IMR-90 (cell line): ENCODE measurements at regions not wholly inside any gene's neighbourhood (a gene's known extent, or its start where the extent isn't known, plus 50 kb on each side); places are given as distances from the start of the nearest gene placed in this dataset.

Experiments used
- ATAC-seq: fragments of 200-7000 bp; cut with Tn5 transposase; 2 replicates; pipeline ENCODE4 v1.9.1; 2020; ENCODE audit warnings: low read depth, mild to moderate bottlenecking, moderate library complexity
- BruUV-seq: library from RNA; stranded (reverse); fragments of 400-500 nt; replicated peaks from 2 replicates; lab custom pipeline; 2021; lab: Mats Ljungman, UMichigan
- CTCF ChIA-PET: fragments of 300-600 bp; formaldehyde crosslinking; extraction: SDS; loops from one replicate; lab custom pipeline; 2021; ENCODE audit warnings: antibody characterized with exemption; lab: Yijun Ruan, JAX
- POLR2A ChIA-PET: fragments of 300-600 bp; sonication (Branson Sonifier 250); formaldehyde crosslinking; loops from one replicate; lab custom pipeline; 2022; ENCODE audit warnings: antibody characterized with exemption; ENCODE audit not compliant: unreplicated experiment; lab: Charles Lee
- DNase-seq: peaks from one replicate; pipeline ENCODE4 v3.0.0; 2013
- H2AFZ ChIP-seq: replicated peaks from 2 replicates; pipeline ENCODE3; 2013; ENCODE audit warnings: low read length, mild to moderate bottlenecking; ENCODE audit not compliant: poor library complexity
- H2AK5ac ChIP-seq: 2 replicates; pipeline ENCODE4 v1.6.1; 2013; ENCODE audit warnings: low read depth, low read length, inconsistent platforms
- H2AK9ac ChIP-seq: replicated peaks from 2 replicates; pipeline ENCODE3; 2013; ENCODE audit warnings: mild to moderate bottlenecking, low read depth, low read length, moderate library complexity; ENCODE audit not compliant: poor library complexity
- H2BK120ac ChIP-seq: 2 replicates; pipeline ENCODE4 v1.6.1; 2013; ENCODE audit warnings: low read depth, low read length, inconsistent platforms
- H2BK15ac ChIP-seq: 3 replicates; pipeline ENCODE4 v1.6.1; 2013; ENCODE audit warnings: low read depth, low read length, inconsistent platforms
- H2BK20ac ChIP-seq: 2 replicates; pipeline ENCODE4 v1.6.1; 2013; ENCODE audit warnings: low read depth, mild to moderate bottlenecking, inconsistent platforms, low read length, moderate library complexity
- H2BK5ac ChIP-seq: 2 replicates; pipeline ENCODE4 v1.6.1; 2013; ENCODE audit warnings: mild to moderate bottlenecking, low read depth, low read length, inconsistent platforms; ENCODE audit not compliant: poor library complexity, severe bottlenecking
- H3K14ac ChIP-seq: replicated peaks from 2 replicates; pipeline ENCODE4 v1.6.1; 2013; ENCODE audit warnings: low read depth, low read length, inconsistent platforms
- H3K18ac ChIP-seq: 2 replicates; pipeline ENCODE4 v1.6.1; 2013; ENCODE audit warnings: low read depth, low read length, control low read depth
- H3K23ac ChIP-seq: 2 replicates; pipeline ENCODE4 v1.6.1; 2013; ENCODE audit warnings: low read depth, low read length, inconsistent platforms
- H3K27ac ChIP-seq: 2 replicates; pipeline ENCODE4 v1.5.1; 2013; ENCODE audit warnings: mild to moderate bottlenecking, control low read depth, low read length; ENCODE audit not compliant: insufficient read depth
- H3K27me3 ChIP-seq: 2 replicates; pipeline ENCODE4 v1.6.1; 2013; ENCODE audit warnings: low read length; ENCODE audit not compliant: control insufficient read depth, insufficient read depth
- H3K36me3 ChIP-seq: 2 replicates; pipeline ENCODE4 v1.6.1; 2013; ENCODE audit warnings: low read length, mixed read lengths; ENCODE audit not compliant: control insufficient read depth, insufficient read depth
- H3K4ac ChIP-seq: 2 replicates; pipeline ENCODE4 v1.6.1; 2013; ENCODE audit warnings: low read depth, low read length, inconsistent platforms
- H3K4me1 ChIP-seq: 2 replicates; pipeline ENCODE4 v1.6.1; 2013; ENCODE audit warnings: low read length, mixed read lengths; ENCODE audit not compliant: control insufficient read depth, insufficient read depth
- H3K4me2 ChIP-seq: 2 replicates; pipeline ENCODE4 v1.6.1; 2013; ENCODE audit warnings: low read depth, mild to moderate bottlenecking, control low read depth, low read length, moderate library complexity
- H3K4me3 ChIP-seq: 2 replicates; pipeline ENCODE4 v1.5.1; 2013; ENCODE audit warnings: low read depth, mild to moderate bottlenecking, control low read depth, low read length, moderate library complexity; ENCODE audit not compliant: insufficient read depth
- H3K56ac ChIP-seq: 2 replicates; pipeline ENCODE4 v1.6.1; 2013; ENCODE audit warnings: low read length, inconsistent platforms; ENCODE audit not compliant: insufficient read depth; ENCODE audit errors: extremely low read depth
- H3K79me1 ChIP-seq, 2 experiments: 2 replicates each; pipeline ENCODE4 v1.6.1; 2013; ENCODE audit warnings: low read length in 2 of 2, inconsistent platforms in 1 of 2, low read depth in 1 of 2
- H3K9ac ChIP-seq: 2 replicates; pipeline ENCODE4 v1.6.1; 2013; ENCODE audit warnings: low read depth, low read length, control low read depth
- H3K9me1 ChIP-seq: 2 replicates; pipeline ENCODE4 v1.6.1; 2013; ENCODE audit warnings: low read length, inconsistent platforms; ENCODE audit not compliant: insufficient read depth
- H3K9me3 ChIP-seq: 2 replicates; pipeline ENCODE4 v1.6.1; 2013; ENCODE audit warnings: low read length; ENCODE audit not compliant: control insufficient read depth, insufficient read depth
- H4K20me1 ChIP-seq: 2 replicates; pipeline ENCODE4 v1.6.1; 2013; ENCODE audit warnings: low read length, inconsistent platforms; ENCODE audit not compliant: insufficient read depth
- H4K5ac ChIP-seq: 2 replicates; pipeline ENCODE4 v1.6.1; 2013; ENCODE audit warnings: mild to moderate bottlenecking, low read depth, low read length, control low read depth
- H4K8ac ChIP-seq, 2 experiments: 2 replicates each; pipeline ENCODE4 v1.6.1; 2013; ENCODE audit warnings: low read depth in 2 of 2, low read length in 2 of 2, control low read depth in 1 of 2, inconsistent platforms in 1 of 2
- H4K91ac ChIP-seq: 2 replicates; pipeline ENCODE4 v1.6.1; 2013; ENCODE audit warnings: low read depth, low read length, inconsistent platforms; ENCODE audit not compliant: insufficient read depth
- CEBPB ChIP-seq: IDR thresholded peaks from 2 replicates; pipeline ENCODE4 v1.6.1; 2012; ENCODE audit warnings: low read depth, low read length, improper control_type of control experiment
- CHD1 ChIP-seq: IDR thresholded peaks from 2 replicates; pipeline ENCODE4 v1.6.1; 2012; ENCODE audit warnings: low read depth, low read length, improper control_type of control experiment
- FOS ChIP-seq: fragments of 150-350 bp; IDR thresholded peaks from 2 replicates; pipeline ENCODE4 v1.6.1; 2016; ENCODE audit warnings: low read depth, low read length
- MAFK ChIP-seq: IDR thresholded peaks from 2 replicates; pipeline ENCODE4 v1.6.1; 2012; ENCODE audit warnings: low read depth, low read length, improper control_type of control experiment
- MAZ ChIP-seq: IDR thresholded peaks from 2 replicates; pipeline ENCODE4 v1.6.1; 2012; ENCODE audit warnings: low read depth, mild to moderate bottlenecking, low read length, improper control_type of control experiment, moderate library complexity, borderline replicate concordance
- MXI1 ChIP-seq: IDR thresholded peaks from 2 replicates; pipeline ENCODE4 v1.6.1; 2012; ENCODE audit warnings: low read depth, mild to moderate bottlenecking, low read length, moderate library complexity, borderline replicate concordance
- NFE2L2 ChIP-seq: fragments of 150-350 bp; IDR thresholded peaks from 2 replicates; pipeline ENCODE4 v1.6.1; 2016; ENCODE audit warnings: low read depth, mild to moderate bottlenecking, low read length
- RAD21 ChIP-seq: IDR thresholded peaks from 2 replicates; pipeline ENCODE4 v1.6.1; 2012; ENCODE audit warnings: low read length, improper control_type of control experiment
- RCOR1 ChIP-seq: IDR thresholded peaks from 2 replicates; pipeline ENCODE4 v1.6.1; 2012; ENCODE audit warnings: mild to moderate bottlenecking, low read length, improper control_type of control experiment; ENCODE audit not compliant: insufficient replicate concordance
- RFX5 ChIP-seq: IDR thresholded peaks from 2 replicates; pipeline ENCODE4 v1.8.0; 2012; ENCODE audit warnings: low read depth, mild to moderate bottlenecking, low read length, moderate library complexity
- SMC3 ChIP-seq: fragments of 150-350 bp; IDR thresholded peaks from 2 replicates; pipeline ENCODE4 v1.6.1; 2016; ENCODE audit warnings: low read depth, mild to moderate bottlenecking, antibody characterized with exemption, low read length, moderate library complexity
- WGBS, 2 experiments: methylation state at CpG; one replicate each; pipeline versions ENCODE4 v1.1.5 to v1.1.7; 2013; ENCODE audit warnings: missing lambda C conversion rate in 2 of 2; ENCODE audit not compliant: insufficient read length in 1 of 2; ENCODE audit errors: extremely low coverage in 2 of 2; 5-methylcytosine and 5-hydroxymethylcytosine counted together
- dilution Hi-C: fragments of 300-500 bp; cut with HindIII; formaldehyde crosslinking; loops from one replicate; pipeline ENCODE4 v1.14.3; 2018; ENCODE audit warnings: low sequenced_read_pairs; ENCODE audit not compliant: unreplicated experiment
- in situ Hi-C: fragments of 300-500 bp; cut with MboI; formaldehyde crosslinking; loops from 3 replicates; pipeline ENCODE4 v1.14.3; 2019; ENCODE audit warnings: low sequenced_read_pairs, inconsistent platforms, mixed read lengths
- intact Hi-C: fragments of 100-400 bp; cut with micrococcal nuclease; formaldehyde crosslinking; loops from 2 replicates; pipeline ENCODE4 v1.10.0; 2022
- TF ChIP-seq, protein P1 (sequence below): fragments of 150-350 bp; IDR thresholded peaks from 2 replicates; pipeline ENCODE4 v1.6.1; 2017; ENCODE audit warnings: mild to moderate bottlenecking, antibody characterized with exemption, low read length, low read depth
- TF ChIP-seq, protein P2 (sequence below): conservative IDR thresholded peaks from 2 replicates; pipeline ENCODE4 v1.5.1; 2012; ENCODE audit warnings: mild to moderate bottlenecking, low read depth, low read length, improper control_type of control experiment
- TF ChIP-seq, protein P3 (sequence below): fragments of 150-350 bp; IDR thresholded peaks from 2 replicates; pipeline ENCODE4 v1.6.1; 2016; ENCODE audit warnings: low read depth, mild to moderate bottlenecking, low read length, moderate library complexity, borderline replicate concordance

DNA sequence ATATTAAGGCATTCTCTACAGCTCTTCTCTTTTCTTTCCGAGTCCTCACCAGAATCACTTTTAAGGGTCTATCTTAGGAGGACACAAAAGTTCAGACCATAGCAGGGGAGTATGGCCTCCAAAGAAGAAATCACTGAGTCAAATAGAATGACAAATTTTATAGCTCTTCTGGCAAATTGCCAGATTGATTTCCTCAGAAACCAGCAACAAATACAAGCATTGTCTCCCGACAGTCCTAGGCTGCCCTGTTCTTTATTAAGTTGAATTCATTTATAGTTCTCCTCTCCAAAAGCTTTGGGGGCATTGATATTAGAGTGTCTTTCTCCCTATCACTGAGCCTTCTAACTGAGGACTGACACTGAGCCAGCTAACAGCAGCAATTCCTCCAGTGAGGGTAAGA lies 156.4 kb upstream of the FRMD6 start:
- Histone ChIP-seq H4K5ac (no peak overlapping the region), H2AK5ac (no peak overlapping the region), H2BK120ac (no peak overlapping the region), H3K9me3 (peaks cover 4% of the 10 kb centered on the region; the same call in 1 of the 2 replicates), H4K8ac (no peak overlapping the region), H3K56ac (no peak overlapping the region), H2BK5ac (no peak overlapping the region), H3K27ac (no peak overlapping the region), H4K20me1 (no peaks in the 10 kb centered on the region), H2AFZ (no peak overlapping the region), H3K36me3 (no peaks in the 10 kb centered on the region), H3K18ac (no peak overlapping the region), H3K23ac (no peak overlapping the region), H4K91ac (no peak overlapping the region), H3K4me1 (peaks cover 8% of the 10 kb centered on the region), H2BK15ac (no peak overlapping the region), H3K14ac (no peak overlapping the region), H2BK20ac (no peak overlapping the region), H3K9me1 (peaks cover 9% of the 10 kb centered on the region; the same call in 1 of the 2 replicates), H3K9ac (no peak overlapping the region), H3K4me2 (no peak overlapping the region), H2AK9ac (no peak overlapping the region), H3K79me1 (no peaks in the 10 kb centered on the region; a peak in 1 of 4 replicates), H3K4ac (no peak overlapping the region), H3K4me3 (no peak overlapping the region), H3K27me3 (no peaks in the 10 kb centered on the region)
- no peak for DNase-seq
- BruUV-seq: no TSS peak
- WGBS, 2 experiments: no CpG with 5 or more reads among the region's 2 CpGs
- ATAC-seq: no peak
- dilution Hi-C loops: no loop called here
- intact Hi-C loops: no loop called here
- in situ Hi-C loops: no loop called here
- TF ChIP-seq, protein P1, sequence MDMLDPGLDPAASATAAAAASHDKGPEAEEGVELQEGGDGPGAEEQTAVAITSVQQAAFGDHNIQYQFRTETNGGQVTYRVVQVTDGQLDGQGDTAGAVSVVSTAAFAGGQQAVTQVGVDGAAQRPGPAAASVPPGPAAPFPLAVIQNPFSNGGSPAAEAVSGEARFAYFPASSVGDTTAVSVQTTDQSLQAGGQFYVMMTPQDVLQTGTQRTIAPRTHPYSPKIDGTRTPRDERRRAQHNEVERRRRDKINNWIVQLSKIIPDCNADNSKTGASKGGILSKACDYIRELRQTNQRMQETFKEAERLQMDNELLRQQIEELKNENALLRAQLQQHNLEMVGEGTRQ: no peak
- TF ChIP-seq, protein P2, sequence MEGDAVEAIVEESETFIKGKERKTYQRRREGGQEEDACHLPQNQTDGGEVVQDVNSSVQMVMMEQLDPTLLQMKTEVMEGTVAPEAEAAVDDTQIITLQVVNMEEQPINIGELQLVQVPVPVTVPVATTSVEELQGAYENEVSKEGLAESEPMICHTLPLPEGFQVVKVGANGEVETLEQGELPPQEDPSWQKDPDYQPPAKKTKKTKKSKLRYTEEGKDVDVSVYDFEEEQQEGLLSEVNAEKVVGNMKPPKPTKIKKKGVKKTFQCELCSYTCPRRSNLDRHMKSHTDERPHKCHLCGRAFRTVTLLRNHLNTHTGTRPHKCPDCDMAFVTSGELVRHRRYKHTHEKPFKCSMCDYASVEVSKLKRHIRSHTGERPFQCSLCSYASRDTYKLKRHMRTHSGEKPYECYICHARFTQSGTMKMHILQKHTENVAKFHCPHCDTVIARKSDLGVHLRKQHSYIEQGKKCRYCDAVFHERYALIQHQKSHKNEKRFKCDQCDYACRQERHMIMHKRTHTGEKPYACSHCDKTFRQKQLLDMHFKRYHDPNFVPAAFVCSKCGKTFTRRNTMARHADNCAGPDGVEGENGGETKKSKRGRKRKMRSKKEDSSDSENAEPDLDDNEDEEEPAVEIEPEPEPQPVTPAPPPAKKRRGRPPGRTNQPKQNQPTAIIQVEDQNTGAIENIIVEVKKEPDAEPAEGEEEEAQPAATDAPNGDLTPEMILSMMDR: no peak
- TF ChIP-seq, protein P3, sequence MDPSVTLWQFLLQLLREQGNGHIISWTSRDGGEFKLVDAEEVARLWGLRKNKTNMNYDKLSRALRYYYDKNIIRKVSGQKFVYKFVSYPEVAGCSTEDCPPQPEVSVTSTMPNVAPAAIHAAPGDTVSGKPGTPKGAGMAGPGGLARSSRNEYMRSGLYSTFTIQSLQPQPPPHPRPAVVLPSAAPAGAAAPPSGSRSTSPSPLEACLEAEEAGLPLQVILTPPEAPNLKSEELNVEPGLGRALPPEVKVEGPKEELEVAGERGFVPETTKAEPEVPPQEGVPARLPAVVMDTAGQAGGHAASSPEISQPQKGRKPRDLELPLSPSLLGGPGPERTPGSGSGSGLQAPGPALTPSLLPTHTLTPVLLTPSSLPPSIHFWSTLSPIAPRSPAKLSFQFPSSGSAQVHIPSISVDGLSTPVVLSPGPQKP: no peak
- TF ChIP-seq RFX5 (no peak), NFE2L2 (no peak), RAD21 (no peak), SMC3 (no peak), FOS (no peak), CHD1 (no peak), MAZ (no peak), CEBPB (no peak), RCOR1 (no peak), MXI1 (no peak), MAFK (no peak)
- CTCF ChIA-PET: no interaction called here
- POLR2A ChIA-PET: no interaction called here
